ENCODE measurements at regions not wholly inside any gene's neighbourhood (a gene's known extent, or its start where the extent isn't known, plus 50 kb on each side); places are given as distances from the start of the nearest gene placed in this dataset.

DNA sequence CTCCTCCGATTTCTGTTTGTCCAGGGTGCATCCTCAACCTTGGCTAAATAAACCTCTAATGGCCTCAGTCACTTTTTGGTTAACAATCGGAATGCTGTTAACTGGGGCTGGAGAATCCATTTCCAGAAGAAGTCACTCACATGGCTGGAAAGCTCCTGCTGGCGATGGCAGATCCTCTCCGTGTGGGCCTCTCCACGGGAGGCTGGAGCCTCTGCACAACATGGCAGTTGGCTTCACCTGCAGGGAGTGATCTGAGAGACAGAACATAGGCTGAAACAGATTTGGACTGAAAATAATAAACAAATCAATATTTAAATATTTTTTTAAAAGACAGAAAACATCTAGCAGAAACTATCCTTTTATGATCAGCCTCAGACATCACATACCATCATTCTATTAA, 66.8 kb upstream of the FICD start:
- Histone ChIP-seq H3K9me3 (ENCODE audit: insufficient read depth, low read length) (no peaks in the 10 kb centered on the region), H4K20me1 (ENCODE audit: insufficient read depth, low read length) (no peaks in the 10 kb centered on the region), H3K4me1 (ENCODE audit: low read length) (no peaks in the 10 kb centered on the region), H3K4me3 (ENCODE audit: low read length) (no peak overlapping the region), H3K79me2 (ENCODE audit: low read length) (no peaks in the 10 kb centered on the region), H3K27ac (ENCODE audit: low read length) (no peak overlapping the region), H3K4me2 (ENCODE audit: low read length) (no peak overlapping the region), H3K36me3 (replicated peaks; ENCODE audit: low read depth, low read length) (no peaks in the 10 kb centered on the region), H3K9ac (ENCODE audit: low read length) (no peak overlapping the region), H2AFZ (ENCODE audit: low read depth, low read length) (no peak overlapping the region), H3K27me3 (ENCODE audit: low read depth, low read length) (peaks cover 40% of the 10 kb centered on the region)
- TF ChIP-seq, protein P1, sequence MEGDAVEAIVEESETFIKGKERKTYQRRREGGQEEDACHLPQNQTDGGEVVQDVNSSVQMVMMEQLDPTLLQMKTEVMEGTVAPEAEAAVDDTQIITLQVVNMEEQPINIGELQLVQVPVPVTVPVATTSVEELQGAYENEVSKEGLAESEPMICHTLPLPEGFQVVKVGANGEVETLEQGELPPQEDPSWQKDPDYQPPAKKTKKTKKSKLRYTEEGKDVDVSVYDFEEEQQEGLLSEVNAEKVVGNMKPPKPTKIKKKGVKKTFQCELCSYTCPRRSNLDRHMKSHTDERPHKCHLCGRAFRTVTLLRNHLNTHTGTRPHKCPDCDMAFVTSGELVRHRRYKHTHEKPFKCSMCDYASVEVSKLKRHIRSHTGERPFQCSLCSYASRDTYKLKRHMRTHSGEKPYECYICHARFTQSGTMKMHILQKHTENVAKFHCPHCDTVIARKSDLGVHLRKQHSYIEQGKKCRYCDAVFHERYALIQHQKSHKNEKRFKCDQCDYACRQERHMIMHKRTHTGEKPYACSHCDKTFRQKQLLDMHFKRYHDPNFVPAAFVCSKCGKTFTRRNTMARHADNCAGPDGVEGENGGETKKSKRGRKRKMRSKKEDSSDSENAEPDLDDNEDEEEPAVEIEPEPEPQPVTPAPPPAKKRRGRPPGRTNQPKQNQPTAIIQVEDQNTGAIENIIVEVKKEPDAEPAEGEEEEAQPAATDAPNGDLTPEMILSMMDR (IDR thresholded peaks at IDR 0.05; ENCODE audit: low read depth, low read length): no peak
- no peak for TF ChIP-seq EZH2phosphoT487 (IDR thresholded peaks at IDR 0.05; ENCODE audit: low read depth)

DNA sequence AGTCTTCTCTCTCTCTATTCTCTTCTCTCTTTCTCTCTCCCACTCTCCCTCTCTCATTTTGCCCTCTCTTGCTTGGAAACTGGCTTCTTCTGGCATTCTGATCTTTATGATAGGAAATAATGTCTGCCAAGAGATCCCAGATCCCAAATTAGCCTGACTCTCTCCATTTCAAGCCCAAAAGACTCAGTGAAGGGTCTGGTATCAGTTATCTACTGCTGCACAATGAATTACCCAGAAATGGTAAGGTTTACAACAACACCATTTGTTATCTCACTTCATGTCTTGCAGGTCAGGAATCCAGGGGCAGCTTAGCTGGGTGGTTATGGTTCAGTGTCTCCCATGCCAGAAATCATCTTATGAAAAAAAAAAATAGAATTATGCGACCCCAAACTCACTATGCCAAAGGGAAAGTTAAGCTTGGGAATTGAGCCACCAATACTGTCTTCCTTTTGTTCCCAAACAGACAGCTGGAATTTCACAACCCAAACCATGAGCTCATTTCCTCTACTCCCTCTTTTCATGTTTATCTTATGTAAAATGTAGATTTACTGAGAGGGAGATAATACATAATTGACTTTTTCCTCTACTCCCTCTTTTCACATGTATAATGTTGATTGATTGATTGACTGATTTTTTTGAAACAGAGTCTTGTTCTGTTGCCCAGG, 67.8 kb upstream of the FICD start:
- Histone ChIP-seq H3K9ac (ENCODE audit: low read length) (no peak overlapping the region), H3K27ac (ENCODE audit: low read length) (no peak overlapping the region), H3K9me3 (ENCODE audit: insufficient read depth, low read length) (no peaks in the 10 kb centered on the region), H3K36me3 (replicated peaks; ENCODE audit: low read depth, low read length) (no peaks in the 10 kb centered on the region), H4K20me1 (ENCODE audit: insufficient read depth, low read length) (no peaks in the 10 kb centered on the region), H3K27me3 (ENCODE audit: low read depth, low read length) (peaks cover 34% of the 10 kb centered on the region), H3K4me3 (ENCODE audit: low read length) (no peak overlapping the region), H3K4me1 (ENCODE audit: low read length) (no peaks in the 10 kb centered on the region), H3K79me2 (ENCODE audit: low read length) (no peaks in the 10 kb centered on the region), H2AFZ (ENCODE audit: low read depth, low read length) (no peak overlapping the region), H3K4me2 (ENCODE audit: low read length) (no peak overlapping the region)
- no peak for TF ChIP-seq EZH2phosphoT487 (IDR thresholded peaks at IDR 0.05; ENCODE audit: low read depth)

DNA sequence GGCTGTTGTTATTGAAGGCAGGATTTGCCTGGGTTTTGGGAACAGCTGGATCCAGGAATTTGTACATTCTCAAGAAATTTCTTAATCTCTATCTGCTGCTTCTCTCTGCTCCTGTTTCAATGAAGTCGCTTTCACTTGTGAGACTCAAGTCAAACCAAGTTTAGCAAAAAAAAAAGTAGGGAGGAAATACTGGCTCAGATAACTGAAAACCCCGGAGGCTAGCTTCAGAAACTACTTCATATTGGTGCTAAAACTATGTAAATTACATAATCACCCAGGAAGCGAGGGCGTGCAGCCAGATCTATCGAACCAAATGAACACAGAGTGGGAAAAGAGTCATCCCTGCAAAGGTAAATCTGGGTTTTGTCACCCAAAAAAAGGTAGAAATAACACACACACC, 68.3 kb upstream of the FICD start:
- H3K4me3 ChIP-seq (ENCODE audit: low read length): no peak overlapping the region
- no peak overlapping the region for H2AFZ ChIP-seq (ENCODE audit: low read depth, low read length)
- no peak overlapping the region for H3K4me2 ChIP-seq (ENCODE audit: low read length)
- no peaks in the 10 kb centered on the region for H3K9me3 ChIP-seq (ENCODE audit: insufficient read depth, low read length)
- no peaks in the 10 kb centered on the region for H3K4me1 ChIP-seq (ENCODE audit: low read length)
- no peaks in the 10 kb centered on the region for H4K20me1 ChIP-seq (ENCODE audit: insufficient read depth, low read length)
- no peak overlapping the region for H3K27ac ChIP-seq (ENCODE audit: low read length)
- H3K9ac ChIP-seq (ENCODE audit: low read length): no peak overlapping the region
- peaks cover 32% of the 10 kb centered on the region for H3K27me3 ChIP-seq (ENCODE audit: low read depth, low read length)
- TF ChIP-seq EZH2phosphoT487 (IDR thresholded peaks at IDR 0.05; ENCODE audit: low read depth): no peak
- TF ChIP-seq, protein P1 (IDR thresholded peaks at IDR 0.05; ENCODE audit: low read depth, low read length): no peak
- no peaks in the 10 kb centered on the region for H3K79me2 ChIP-seq (ENCODE audit: low read length)
- H3K36me3 ChIP-seq (replicated peaks; ENCODE audit: low read depth, low read length): no peaks in the 10 kb centered on the region

DNA sequence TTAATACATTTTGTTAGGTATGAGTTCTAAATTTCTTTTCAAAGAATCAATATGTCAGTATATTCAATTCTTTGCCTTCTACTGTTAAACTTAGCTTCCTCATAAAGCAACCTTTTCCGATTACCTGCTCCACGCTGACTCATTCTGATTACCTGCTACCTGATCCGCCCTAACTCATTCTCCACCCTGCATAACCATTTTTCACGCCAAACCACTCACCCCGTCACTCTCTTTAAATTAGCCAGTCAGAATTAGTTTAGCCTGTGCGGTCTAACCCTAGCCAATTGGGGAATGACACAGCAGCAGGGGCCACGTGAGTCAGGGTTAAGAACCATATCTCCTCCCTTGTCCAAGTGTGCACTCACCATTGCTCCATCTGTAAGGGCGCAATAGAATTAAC, 72.2 kb upstream of the FICD start:
- Histone ChIP-seq H3K27me3 (ENCODE audit: low read depth, low read length) (peaks cover 26% of the 10 kb centered on the region), H4K20me1 (ENCODE audit: insufficient read depth, low read length) (no peaks in the 10 kb centered on the region), H3K4me2 (ENCODE audit: low read length) (no peak overlapping the region), H3K9me3 (ENCODE audit: insufficient read depth, low read length) (no peaks in the 10 kb centered on the region), H3K4me1 (ENCODE audit: low read length) (no peaks in the 10 kb centered on the region), H2AFZ (ENCODE audit: low read depth, low read length) (no peak overlapping the region), H3K79me2 (ENCODE audit: low read length) (no peaks in the 10 kb centered on the region), H3K9ac (ENCODE audit: low read length) (no peak overlapping the region), H3K27ac (ENCODE audit: low read length) (no peak overlapping the region), H3K36me3 (replicated peaks; ENCODE audit: low read depth, low read length) (no peaks in the 10 kb centered on the region), H3K4me3 (ENCODE audit: low read length) (no peak overlapping the region)
- TF ChIP-seq, protein P1 (IDR thresholded peaks at IDR 0.05; ENCODE audit: low read depth, low read length): no peak
- no peak for TF ChIP-seq EZH2phosphoT487 (IDR thresholded peaks at IDR 0.05; ENCODE audit: low read depth)
